H9 (cell line): ENCODE measurements at regions not wholly inside any gene's neighbourhood (a gene's known extent, or its start where the extent isn't known, plus 50 kb on each side); places are given as distances from the start of the nearest gene placed in this dataset.

Experiments
- DNase-seq: peaks from one replicate; pipeline ENCODE4 v3.0.0-alpha.2; 2017
- H2AFZ ChIP-seq: one replicate; pipeline ENCODE4 v1.6.1; 2013; ENCODE audit warnings: mild to moderate bottlenecking, low read length, control low read depth, moderate library complexity
- H2AK5ac ChIP-seq: 2 replicates; pipeline ENCODE4 v1.6.1; 2013; ENCODE audit warnings: low read length, control low read depth, mixed read lengths; ENCODE audit not compliant: insufficient read length
- H2BK120ac ChIP-seq: one replicate; pipeline ENCODE4 v1.6.1; 2013; ENCODE audit warnings: low read depth, mild to moderate bottlenecking, low read length, control low read depth, inconsistent platforms; ENCODE audit not compliant: poor library complexity, severe bottlenecking
- H2BK12ac ChIP-seq: 2 replicates; pipeline ENCODE4 v1.6.1; 2013; ENCODE audit warnings: low read length, control low read depth, mixed read lengths, low read depth; ENCODE audit not compliant: insufficient read length
- H2BK15ac ChIP-seq: 2 replicates; pipeline ENCODE4 v1.6.1; 2013; ENCODE audit warnings: low read depth, low read length, control low read depth
- H2BK20ac ChIP-seq: one replicate; pipeline ENCODE4 v1.6.1; 2013; ENCODE audit warnings: low read depth, mild to moderate bottlenecking, low read length, control low read depth, inconsistent platforms; ENCODE audit not compliant: poor library complexity, severe bottlenecking
- H2BK5ac ChIP-seq: 2 replicates; pipeline ENCODE4 v1.6.1; 2013; ENCODE audit warnings: low read length, control low read depth, mixed read lengths; ENCODE audit not compliant: insufficient read length
- H3K14ac ChIP-seq: 2 replicates; pipeline ENCODE4 v1.6.1; 2013; ENCODE audit warnings: low read length, control low read depth; ENCODE audit not compliant: insufficient read depth
- H3K18ac ChIP-seq: 2 replicates; pipeline ENCODE4 v1.6.1; 2013; ENCODE audit warnings: low read depth, mild to moderate bottlenecking, mixed read lengths, low read length, control low read depth; ENCODE audit not compliant: insufficient read length
- H3K23ac ChIP-seq: 2 replicates; pipeline ENCODE4 v1.6.1; 2013; ENCODE audit warnings: low read length, control low read depth, mixed read lengths, low read depth; ENCODE audit not compliant: insufficient read length
- H3K23me2 ChIP-seq: 2 replicates; pipeline ENCODE4 v1.6.1; 2013; ENCODE audit warnings: low read depth, mild to moderate bottlenecking, mixed read lengths, low read length, control low read depth; ENCODE audit not compliant: insufficient read length, poor library complexity, severe bottlenecking
- H3K27ac ChIP-seq: 2 replicates; pipeline ENCODE4 v1.5.1; 2013; ENCODE audit warnings: low read length, control low read depth, mixed read lengths, low read depth; ENCODE audit not compliant: insufficient read length
- H3K27me3 ChIP-seq: 2 replicates; pipeline ENCODE4 v1.6.1; 2013; ENCODE audit warnings: low read length, control low read depth, inconsistent platforms; ENCODE audit not compliant: insufficient read depth
- H3K4ac ChIP-seq: 2 replicates; pipeline ENCODE4 v1.6.1; 2013; ENCODE audit warnings: low read depth, mild to moderate bottlenecking, control low read depth, inconsistent platforms, low read length, moderate library complexity
- H3K4me1 ChIP-seq: 2 replicates; pipeline ENCODE4 v1.6.1; 2013; ENCODE audit warnings: low read length, control low read depth, inconsistent platforms; ENCODE audit not compliant: insufficient read depth
- H3K4me2 ChIP-seq: 2 replicates; pipeline ENCODE4 v1.6.1; 2013; ENCODE audit warnings: low read length, control low read depth, mixed read lengths; ENCODE audit not compliant: insufficient read length, insufficient read depth
- H3K56ac ChIP-seq: 2 replicates; pipeline ENCODE4 v1.6.1; 2013; ENCODE audit warnings: low read depth, mild to moderate bottlenecking, mixed read lengths, low read length, control low read depth; ENCODE audit not compliant: insufficient read length
- H3K79me1 ChIP-seq: 2 replicates; pipeline ENCODE4 v1.6.1; 2013; ENCODE audit warnings: low read depth, mild to moderate bottlenecking, moderate library complexity, low read length, control low read depth, inconsistent platforms; ENCODE audit not compliant: insufficient read depth, poor library complexity, severe bottlenecking
- H3K79me2 ChIP-seq: 2 replicates; pipeline ENCODE4 v1.6.1; 2013; ENCODE audit warnings: low read length, control low read depth, inconsistent platforms; ENCODE audit not compliant: insufficient read depth
- H3K9ac ChIP-seq: 2 replicates; pipeline ENCODE4 v1.6.1; 2013; ENCODE audit warnings: low read length, control low read depth, mixed read lengths; ENCODE audit not compliant: insufficient read length; ENCODE audit errors: extremely low read depth
- H3K9me3 ChIP-seq: one replicate; pipeline ENCODE4 v1.6.1; 2013; ENCODE audit warnings: low read depth, low read length, inconsistent platforms; ENCODE audit not compliant: control insufficient read depth
- H3T11ph ChIP-seq: one replicate; pipeline ENCODE4 v1.6.1; 2013; ENCODE audit warnings: mild to moderate bottlenecking, low read length, control low read depth, inconsistent platforms
- H4K20me1 ChIP-seq: one replicate; pipeline ENCODE4 v1.6.1; 2013; ENCODE audit not compliant: control insufficient read depth, insufficient read length, insufficient read depth
- H4K5ac ChIP-seq: 2 replicates; pipeline ENCODE4 v1.6.1; 2013; ENCODE audit warnings: low read depth, mild to moderate bottlenecking, mixed read lengths, low read length, control low read depth; ENCODE audit not compliant: insufficient read length
- H4K8ac ChIP-seq: replicated peaks from 2 replicates; pipeline ENCODE4 v1.6.1; 2013; ENCODE audit warnings: low read length, control low read depth, mixed read lengths, low read depth; ENCODE audit not compliant: insufficient read length
- H4K91ac ChIP-seq: 2 replicates; pipeline ENCODE4 v1.6.1; 2013; ENCODE audit warnings: low read depth, mild to moderate bottlenecking, moderate library complexity, mixed read lengths, low read length, control low read depth; ENCODE audit not compliant: insufficient read length
- H3K27ac Mint-ChIP-seq, 3 experiments: 2 replicates in 2 of 3; 3 replicates in 1 of 3; pipeline ENCODE4 v1.8.0; 2020 to 2021; ENCODE audit warnings: mixed read lengths in 3 of 3, mild to moderate bottlenecking in 1 of 3, moderate library complexity in 1 of 3
- H3K27me3 Mint-ChIP-seq: 2 replicates; pipeline ENCODE4 v1.8.0; 2021; ENCODE audit warnings: low read depth, mild to moderate bottlenecking, moderate library complexity, mixed read lengths
- H3K36me3 Mint-ChIP-seq, 3 experiments: 2 replicates in 2 of 3; 3 replicates in 1 of 3; pipeline ENCODE4 v1.8.0; 2020 to 2021; ENCODE audit warnings: low read depth in 3 of 3, mixed read lengths in 3 of 3; ENCODE audit not compliant: insufficient read depth in 1 of 3
- H3K4me1 Mint-ChIP-seq, 2 experiments: 2 replicates each; pipeline ENCODE4 v1.8.0; 2020; ENCODE audit warnings: mixed read lengths in 2 of 2
- H3K4me3 Mint-ChIP-seq, 2 experiments: 2 replicates in 1 of 2; 3 replicates in 1 of 2; pipeline ENCODE4 v1.8.0; 2020 to 2021; ENCODE audit warnings: mild to moderate bottlenecking in 2 of 2, mixed read lengths in 2 of 2, moderate library complexity in 1 of 2
- H3K9me3 Mint-ChIP-seq, 2 experiments: 2 replicates in 1 of 2; 3 replicates in 1 of 2; pipeline ENCODE4 v1.8.0; 2020; ENCODE audit warnings: mild to moderate bottlenecking in 2 of 2, mixed read lengths in 2 of 2, moderate library complexity in 1 of 2
- WGBS: extraction: QIAGEN DNeasy Blood & Tissue Kit; methylation state at CpG from one replicate; pipeline ENCODE4 v1.1.7; 2013; ENCODE audit warnings: missing lambda C conversion rate, low lambda C conversion rate, mixed read lengths; ENCODE audit not compliant: insufficient read length; ENCODE audit errors: extremely low coverage; 5-methylcytosine and 5-hydroxymethylcytosine counted together
- TF ChIP-seq, protein P1 (sequence below): fragments of 200-600 bp; sonication (generic); conservative IDR thresholded peaks from 3 replicates; pipeline ENCODE4 v1.8.0; 2021; ENCODE audit warnings: antibody characterized with exemption, mild to moderate bottlenecking

DNA sequence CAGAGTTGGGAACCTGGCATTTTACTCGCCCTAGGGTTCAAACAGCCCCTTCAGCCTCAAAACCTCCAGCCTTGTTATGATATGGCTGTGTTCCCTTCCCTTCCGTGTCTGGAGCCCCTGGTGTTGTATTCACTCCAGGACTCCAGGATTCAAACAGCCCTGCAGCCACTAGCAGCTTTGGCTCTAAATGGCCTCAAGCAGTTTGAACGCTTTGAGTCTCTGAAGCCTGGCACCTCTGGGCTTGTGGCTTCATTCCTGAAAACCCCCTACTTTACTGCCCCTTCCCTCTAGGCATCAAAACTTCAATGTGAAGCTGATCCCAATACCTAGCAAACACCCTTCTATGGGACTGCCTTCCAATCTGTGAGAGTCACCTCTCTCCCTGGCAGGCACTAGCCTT lies 67.9 kb upstream of the RMST start:
- H3K4me1 Mint-ChIP-seq = peaks cover 28 to 35% of the 10 kb centered on the region in 2 experiments
- no peaks in the 10 kb centered on the region for H3K79me2 ChIP-seq
- H3T11ph ChIP-seq = no peak overlapping the region
- no peaks in the 10 kb centered on the region for H3K27me3 Mint-ChIP-seq
- no peak for DNase-seq
- peak overlapping the region in 1 of 3 experiments; percentile 87; a peak in 1 of 7 replicates for H3K27ac Mint-ChIP-seq
- no peak overlapping the region for H3K23ac ChIP-seq
- H4K5ac ChIP-seq = no peak overlapping the region
- H3K4me1 ChIP-seq = no peaks in the 10 kb centered on the region; the same call in 1 of the 2 replicates
- H3K4me2 ChIP-seq = no peak overlapping the region
- no peaks in the 10 kb centered on the region for H4K20me1 ChIP-seq
- no peak overlapping the region for H4K91ac ChIP-seq
- no peaks in the 10 kb centered on the region for H3K79me1 ChIP-seq
- H2BK120ac ChIP-seq = no peak overlapping the region
- H4K8ac ChIP-seq = no peak overlapping the region
- H3K18ac ChIP-seq = no peak overlapping the region
- H3K23me2 ChIP-seq = no peaks in the 10 kb centered on the region
- H2AFZ ChIP-seq = no peak overlapping the region
- no peak overlapping the region for H2AK5ac ChIP-seq
- H3K4me3 Mint-ChIP-seq = no peak overlapping the region
- no peak overlapping the region for H3K9ac ChIP-seq
- H3K4ac ChIP-seq = no peak overlapping the region
- no peak overlapping the region for H2BK5ac ChIP-seq
- no peaks in the 10 kb centered on the region for H3K27me3 ChIP-seq
- no peak overlapping the region for H3K56ac ChIP-seq
- H3K14ac ChIP-seq = no peak overlapping the region
- no peak overlapping the region for H2BK15ac ChIP-seq
- TF ChIP-seq, protein P1, sequence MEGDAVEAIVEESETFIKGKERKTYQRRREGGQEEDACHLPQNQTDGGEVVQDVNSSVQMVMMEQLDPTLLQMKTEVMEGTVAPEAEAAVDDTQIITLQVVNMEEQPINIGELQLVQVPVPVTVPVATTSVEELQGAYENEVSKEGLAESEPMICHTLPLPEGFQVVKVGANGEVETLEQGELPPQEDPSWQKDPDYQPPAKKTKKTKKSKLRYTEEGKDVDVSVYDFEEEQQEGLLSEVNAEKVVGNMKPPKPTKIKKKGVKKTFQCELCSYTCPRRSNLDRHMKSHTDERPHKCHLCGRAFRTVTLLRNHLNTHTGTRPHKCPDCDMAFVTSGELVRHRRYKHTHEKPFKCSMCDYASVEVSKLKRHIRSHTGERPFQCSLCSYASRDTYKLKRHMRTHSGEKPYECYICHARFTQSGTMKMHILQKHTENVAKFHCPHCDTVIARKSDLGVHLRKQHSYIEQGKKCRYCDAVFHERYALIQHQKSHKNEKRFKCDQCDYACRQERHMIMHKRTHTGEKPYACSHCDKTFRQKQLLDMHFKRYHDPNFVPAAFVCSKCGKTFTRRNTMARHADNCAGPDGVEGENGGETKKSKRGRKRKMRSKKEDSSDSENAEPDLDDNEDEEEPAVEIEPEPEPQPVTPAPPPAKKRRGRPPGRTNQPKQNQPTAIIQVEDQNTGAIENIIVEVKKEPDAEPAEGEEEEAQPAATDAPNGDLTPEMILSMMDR = no peak
- no peak overlapping the region for H3K27ac ChIP-seq
- H2BK20ac ChIP-seq = no peak overlapping the region
- no peaks in the 10 kb centered on the region for H3K9me3 ChIP-seq
- no CpG with 5 or more reads among the region's 3 CpGs for WGBS
- H3K9me3 Mint-ChIP-seq = peaks cover 11 to 20% of the 10 kb centered on the region in 2 experiments
- H2BK12ac ChIP-seq = no peak overlapping the region
- H3K36me3 Mint-ChIP-seq = peaks cover 0 to 13% (median 7%) of the 10 kb centered on the region in 3 experiments; a peak in 5 of 7 replicates
